Left renal pelvis (tissue), 4 donors: ENCODE measurements at regions not wholly inside any gene's neighbourhood (a gene's known extent, or its start where the extent isn't known, plus 50 kb on each side); places are given as distances from the start of the nearest gene placed in this dataset.
"Not testable (repeated sequence)": the region's sequence is repeated elsewhere in the genome, so short reads cannot be mapped to it uniquely, and the experiment has no call there.

Experiments
- DNase-seq, 4 donors: peaks; one replicate each; pipeline ENCODE4 v3.0.0-alpha.2; 2013; ENCODE audit warnings: low read depth in 4 of 4, low spot score in 3 of 4

DNA sequence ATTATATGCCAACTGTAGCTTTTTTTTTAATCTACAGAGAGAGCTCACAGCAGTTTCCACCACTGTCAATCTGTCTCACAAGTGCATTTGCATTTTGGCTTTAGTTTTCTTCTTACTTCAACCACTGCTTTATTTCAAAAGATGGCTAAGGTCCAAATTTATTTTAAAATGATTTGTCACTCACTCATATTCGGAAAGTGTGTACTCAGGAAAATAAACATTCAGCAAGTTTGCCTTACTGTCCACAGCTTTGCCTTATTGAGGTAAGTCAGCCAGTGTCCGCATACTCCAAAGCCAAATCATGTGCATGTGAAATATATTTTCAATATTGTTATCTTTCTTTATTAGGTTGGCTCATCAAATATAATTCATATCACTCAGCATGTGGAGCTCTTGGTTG is 240.7 kb upstream of the ARHGEF26 start:
- DNase-seq, result no peak

DNA sequence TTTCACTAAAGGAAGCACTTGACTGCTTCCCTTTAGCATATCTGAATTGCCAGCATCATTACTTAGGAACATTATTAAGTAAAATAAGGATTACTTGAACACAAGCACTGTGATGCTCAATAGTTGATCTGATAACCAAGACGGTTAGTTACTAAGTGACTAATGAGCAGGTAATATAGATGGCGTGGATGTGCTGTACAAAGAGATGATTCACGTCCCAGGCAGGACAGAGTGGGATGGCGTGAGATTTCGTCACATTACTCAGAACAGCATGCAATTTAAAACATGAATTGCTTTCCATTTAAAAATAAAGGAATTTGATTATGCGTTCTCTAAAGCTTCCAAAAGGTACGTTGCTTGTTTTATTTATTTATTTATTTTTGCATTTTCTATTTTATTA is 240.0 kb upstream of the ARHGEF26 start:
- DNase-seq, result no peak

DNA sequence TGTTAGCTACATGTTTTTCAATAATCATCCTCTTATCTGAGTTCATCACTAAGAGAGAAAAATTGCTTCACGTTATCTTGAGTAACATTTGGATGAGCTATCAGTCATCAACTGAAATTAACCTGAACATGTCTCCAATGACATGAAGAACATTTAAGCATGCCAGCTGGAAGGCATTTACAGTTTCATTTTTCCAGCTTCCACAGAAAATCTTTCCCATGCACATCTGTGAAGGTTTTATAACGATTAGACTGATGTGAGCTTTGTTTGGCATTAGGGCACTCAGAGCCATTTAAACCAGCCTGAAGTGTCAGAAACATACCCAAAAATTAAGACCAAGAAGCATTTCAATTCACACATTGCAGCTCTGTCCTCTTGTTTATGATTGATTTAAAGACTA is 235.8 kb upstream of the ARHGEF26 start:
- DNase-seq, result no peak

DNA sequence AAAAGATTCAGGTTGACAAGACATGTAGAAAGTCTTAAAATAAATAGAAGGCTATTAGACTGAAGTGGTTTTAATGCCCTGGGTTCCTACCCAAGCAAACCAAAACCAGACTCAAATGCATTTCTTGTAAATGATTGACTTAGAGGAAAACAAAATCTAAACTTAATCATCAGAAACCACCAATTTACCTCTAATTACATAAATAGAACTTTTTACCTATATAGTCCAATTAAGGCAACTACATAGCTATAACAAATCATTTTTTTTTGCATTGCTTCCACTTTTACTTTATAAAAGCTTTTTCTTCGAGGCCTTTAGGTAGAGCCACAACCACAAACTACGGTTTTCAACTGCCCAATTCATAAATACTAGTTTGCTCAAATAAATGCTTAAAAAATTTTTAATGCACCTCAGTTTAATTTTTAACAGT is 231.3 kb upstream of the ARHGEF26 start:
- DNase-seq, result no peak

DNA sequence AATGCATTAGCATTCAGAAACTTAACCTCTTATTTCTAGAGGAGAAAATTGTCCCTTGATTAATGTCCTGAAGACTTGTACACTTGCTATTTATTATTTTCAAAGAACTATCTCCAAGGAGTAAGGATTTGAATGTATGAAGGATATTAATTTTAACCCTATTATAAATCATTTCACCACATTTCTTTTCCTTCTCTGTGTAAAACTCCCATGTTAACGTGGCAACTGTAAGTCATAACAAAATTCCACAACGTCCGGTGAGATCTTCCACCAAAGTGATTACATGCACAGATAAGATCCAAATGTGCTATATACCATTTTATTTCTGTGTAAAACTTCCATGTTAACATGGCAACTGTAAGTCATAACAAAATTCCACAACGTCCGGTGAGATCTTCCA is 229.1 kb upstream of the ARHGEF26 start:
- DNase-seq, result no peak

DNA sequence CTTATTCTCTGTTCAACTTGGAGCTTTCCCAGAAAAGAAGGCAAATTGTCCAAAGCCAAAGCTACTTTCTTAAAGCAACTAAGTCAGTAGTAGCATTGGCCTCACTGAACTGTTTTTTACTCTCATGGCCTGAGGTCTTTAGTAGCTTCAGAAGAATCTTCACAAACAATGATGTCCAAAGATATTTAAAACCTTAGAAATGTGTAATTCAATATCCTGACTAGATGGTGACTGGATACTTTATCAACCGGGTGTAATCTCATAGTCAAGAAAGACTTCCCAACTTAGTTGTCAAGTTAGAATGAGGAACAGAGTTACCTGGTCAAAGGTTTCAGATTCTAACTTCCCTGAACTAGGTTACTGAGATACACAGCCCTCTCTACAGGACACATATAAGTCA is 226.3 kb upstream of the ARHGEF26 start:
- no peak for DNase-seq

DNA sequence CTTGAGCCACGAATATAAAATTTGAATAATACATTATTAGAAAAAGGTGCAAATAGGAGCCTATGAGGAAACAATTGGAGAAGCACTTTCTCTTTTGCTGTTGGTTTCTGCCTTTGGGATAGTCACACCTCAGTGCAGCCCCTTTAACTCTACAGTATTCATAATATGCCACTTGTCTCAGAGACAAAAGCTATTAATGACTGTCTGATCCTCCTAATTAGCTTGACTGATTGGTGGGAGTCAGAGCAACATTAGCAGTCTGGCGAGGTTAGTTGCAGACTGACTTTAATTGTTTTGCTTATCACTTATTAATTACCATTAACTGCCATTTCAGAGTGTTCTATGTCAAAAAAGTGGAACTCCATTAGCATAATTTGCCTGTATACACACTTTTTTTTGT is 225.0 kb upstream of the ARHGEF26 start:
- DNase-seq, result no peak

DNA sequence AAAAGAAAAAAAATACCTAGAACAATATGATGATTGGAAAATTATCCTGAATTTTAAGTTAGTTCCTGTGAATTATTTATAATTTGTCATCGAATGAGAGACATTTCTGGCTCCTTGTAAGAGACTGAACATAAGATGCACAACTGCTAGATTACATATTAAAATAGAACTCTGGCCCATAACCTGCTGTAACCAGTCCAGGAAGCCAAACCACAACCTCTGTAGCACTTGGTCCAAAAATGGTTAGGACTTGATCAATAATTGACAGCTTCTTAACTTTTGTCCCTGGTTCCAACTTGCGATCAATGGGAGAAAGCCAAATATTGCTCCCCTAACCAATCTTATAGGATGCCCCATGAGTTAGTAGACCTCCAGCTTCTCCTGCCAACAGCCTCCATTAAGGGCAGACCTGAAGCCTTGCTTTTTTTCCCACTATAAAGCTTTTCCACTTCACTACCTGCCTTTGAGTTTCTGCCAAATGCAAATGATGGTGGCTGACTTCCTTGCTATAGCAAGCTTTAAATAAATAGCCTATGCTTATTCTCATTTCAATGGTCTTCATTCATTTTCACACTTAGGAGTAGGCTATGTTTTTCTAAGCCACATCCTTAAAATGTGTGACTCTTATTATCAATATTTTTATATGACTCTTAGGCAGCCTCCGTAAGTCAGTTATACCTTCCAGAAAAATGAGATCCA is 224.0 kb upstream of the ARHGEF26 start:
- no peak for DNase-seq

DNA sequence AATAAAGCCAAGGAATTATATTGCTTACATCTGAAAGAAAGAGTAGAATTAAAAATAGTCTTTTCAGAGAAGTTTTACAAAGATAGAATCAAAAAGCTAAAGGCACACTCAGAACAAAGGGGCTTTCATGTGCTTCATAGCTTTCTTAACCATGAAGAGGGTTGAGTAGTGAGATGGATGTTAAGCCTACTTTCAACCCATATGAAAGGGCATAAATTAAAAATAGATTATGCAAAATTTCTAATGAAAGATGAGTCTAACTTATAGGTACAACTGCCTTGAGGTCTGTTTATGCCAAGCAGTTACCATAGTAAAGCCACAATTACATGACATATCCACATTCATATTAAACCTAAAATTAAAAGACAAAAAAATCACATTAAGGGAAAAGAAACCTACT is 223.3 kb upstream of the ARHGEF26 start:
- DNase-seq, result no peak

DNA sequence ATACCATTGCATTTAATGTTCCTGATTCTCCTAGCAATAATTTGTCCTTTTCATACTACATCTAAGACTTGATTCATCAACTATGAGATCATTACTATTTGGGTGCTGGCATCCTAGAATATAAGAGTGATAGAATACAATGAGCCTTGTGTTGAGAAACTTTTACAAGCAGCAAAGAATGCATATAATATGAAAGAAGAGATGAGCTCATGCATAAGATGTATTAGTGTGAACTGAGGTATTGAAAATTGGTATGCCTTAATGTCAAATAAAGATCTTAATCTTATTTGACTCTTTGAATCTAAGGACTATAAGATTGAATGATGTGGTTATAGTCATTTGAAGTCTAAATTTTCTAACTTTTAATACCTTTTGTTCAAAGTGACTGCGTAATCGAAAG is 220.0 kb upstream of the ARHGEF26 start:
- no peak for DNase-seq

DNA sequence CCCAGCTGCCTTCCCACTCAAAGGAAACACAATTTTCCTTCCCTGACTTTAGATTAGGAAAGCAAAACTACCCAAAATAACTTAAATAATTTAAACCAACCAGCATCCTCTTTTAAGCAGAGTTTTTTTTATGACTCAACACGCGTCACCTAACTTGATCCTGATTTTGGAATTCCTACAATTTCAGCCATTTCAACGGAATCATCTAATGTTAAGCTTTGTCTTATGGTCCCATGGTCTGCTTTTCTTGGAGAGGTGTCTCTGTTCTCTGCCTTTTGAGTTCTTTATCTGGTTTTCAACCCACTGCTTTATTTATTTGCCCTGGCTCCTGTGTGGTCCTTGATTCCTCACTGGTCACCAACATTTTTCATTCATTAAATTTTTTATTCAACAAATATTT is 219.2 kb upstream of the ARHGEF26 start:
- DNase-seq, result no peak

DNA sequence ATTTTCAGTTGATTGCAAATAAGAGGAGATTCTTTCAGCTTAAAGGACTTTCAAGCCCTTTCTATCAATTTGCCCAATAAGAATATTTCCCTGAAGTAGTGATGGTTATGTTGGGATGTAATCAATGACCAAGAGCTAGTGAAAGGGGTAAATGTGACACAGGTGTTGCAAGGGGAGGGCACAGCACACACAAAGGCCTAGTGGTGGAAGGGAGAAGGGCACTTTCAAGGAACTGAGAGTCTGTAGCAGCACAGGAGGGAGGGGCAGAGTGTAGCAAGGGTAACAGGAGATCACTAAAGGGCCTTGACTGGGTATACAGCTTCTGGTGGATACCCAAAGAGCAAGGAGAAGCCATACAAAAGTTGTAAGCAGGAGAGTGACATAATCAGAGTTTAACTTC is 217.8 kb upstream of the ARHGEF26 start:
- no peak for DNase-seq

DNA sequence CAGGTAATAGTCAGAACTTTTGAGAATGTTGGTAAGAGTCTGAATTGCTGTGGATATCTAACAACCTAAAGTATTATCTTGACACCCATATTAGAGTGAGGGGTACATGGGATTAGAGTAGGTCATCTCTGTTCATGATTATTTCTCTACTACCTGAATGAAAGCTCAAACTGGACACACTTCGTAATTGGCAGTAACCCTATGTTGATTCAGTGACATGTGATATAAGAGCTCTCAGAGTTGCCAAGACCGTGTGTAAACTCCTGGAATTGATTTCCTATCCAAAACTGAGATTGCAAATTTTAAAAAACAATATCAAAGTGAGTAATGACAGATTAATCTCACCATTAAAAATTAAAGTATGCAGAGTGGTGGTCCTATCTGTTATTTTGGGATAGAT is 214.8 kb upstream of the ARHGEF26 start:
- DNase-seq, result no peak

DNA sequence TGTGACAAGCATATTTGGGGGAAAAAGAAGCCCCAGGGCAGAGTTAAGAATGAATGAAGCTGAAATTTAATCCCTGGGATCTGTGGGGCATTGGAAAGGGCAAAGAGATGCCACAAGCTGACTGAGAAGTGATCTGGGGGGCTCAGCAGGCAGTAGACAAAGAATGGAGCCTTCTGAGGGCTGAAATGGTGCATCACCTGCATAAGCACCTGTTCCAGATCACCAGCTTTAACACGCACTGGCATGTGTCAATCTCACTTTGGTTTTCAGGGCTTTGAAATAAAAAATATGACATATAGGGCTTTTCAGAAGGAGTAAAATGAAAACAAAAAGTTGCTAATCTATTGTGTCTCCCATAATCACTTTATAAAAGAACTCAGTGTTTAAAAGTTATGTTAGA is 210.8 kb upstream of the ARHGEF26 start:
- no peak for DNase-seq

DNA sequence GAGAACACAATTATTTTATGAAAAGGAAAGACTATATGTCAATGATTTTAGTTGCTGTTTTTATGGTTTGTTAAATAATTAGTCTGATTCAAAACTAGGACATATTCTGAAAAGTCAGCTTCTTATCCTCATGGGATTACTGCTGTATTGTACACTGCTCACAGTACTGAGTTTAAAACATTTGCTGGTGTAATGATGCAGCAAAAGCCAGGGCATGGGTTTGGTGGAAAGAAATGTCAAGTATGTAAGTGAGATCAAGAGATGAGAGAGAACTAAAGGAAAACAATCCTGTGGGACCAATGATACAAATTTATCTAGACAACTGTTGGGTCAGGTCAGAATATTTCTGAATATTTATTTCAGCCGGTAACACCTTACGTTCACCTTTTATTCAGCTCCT is 210.1 kb upstream of the ARHGEF26 start:
- no peak for DNase-seq

DNA sequence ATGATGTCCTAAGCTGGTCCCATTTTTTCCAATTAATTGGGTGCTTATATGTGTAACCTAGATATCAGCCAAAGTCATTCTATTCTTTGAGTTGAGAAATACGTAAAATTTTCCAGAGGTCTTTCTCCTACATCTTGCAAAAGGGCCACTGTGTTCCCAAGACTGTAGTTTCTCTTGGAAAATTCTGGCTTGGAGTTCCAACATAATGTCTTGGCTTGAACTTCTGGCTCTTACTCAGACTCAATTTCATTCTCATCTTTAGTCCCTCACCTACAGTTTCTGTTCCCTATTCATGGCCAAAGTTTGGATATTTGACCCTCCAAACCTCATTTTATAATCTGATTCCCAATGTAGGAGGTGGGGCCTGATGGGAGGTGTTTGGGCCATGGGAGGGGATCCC is 201.4 kb upstream of the ARHGEF26 start:
- DNase-seq, result no peak

DNA sequence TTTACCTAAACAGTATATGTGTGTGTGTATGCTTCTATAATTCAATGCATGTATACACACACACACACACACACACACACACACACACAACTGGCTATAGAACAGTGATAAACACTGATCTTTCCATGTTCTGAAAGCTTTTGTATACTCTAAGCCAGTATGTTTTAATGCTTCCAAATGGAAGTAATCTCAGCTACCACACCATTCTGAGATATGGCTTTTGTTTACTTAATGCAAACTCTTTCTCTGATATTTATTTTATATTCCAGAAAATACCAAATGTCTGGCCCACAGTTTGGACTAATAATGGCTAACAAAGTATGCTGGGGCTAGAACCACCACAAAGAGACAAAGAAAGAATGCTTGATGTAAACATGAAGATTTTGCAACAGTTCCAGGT is 199.4 kb upstream of the ARHGEF26 start:
- no peak for DNase-seq

DNA sequence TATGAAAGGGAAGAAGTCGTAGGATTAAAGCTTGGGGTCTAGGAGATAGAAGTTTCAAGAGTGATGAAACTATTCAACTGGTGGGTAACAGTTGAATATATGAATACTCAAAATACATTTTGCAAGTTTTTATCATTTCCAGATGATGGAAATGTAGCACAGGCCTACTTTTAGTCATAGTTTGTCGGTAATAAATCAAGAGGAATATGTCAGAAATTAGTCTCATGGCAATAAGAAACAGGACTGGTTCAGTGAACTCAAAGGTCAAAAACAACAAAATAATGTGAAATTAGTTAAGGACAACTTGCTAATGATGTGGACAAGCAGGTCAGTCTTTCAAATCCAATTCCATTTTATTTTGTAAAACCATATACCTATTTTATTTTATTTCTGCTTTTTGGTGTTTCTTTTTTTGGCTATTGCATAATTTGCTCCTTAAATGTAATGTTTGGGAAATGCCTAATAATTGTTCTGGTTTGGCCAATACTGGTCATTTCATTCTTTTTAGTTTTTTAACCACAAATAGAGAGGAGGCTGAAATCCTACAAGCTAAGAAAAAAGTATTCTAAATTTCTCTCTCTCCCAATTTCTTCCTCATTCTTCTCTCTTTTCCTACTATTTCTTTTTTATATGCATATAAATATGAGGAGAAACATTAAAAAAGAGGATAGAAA is 195.2 kb upstream of the ARHGEF26 start:
- DNase-seq, result no peak

DNA sequence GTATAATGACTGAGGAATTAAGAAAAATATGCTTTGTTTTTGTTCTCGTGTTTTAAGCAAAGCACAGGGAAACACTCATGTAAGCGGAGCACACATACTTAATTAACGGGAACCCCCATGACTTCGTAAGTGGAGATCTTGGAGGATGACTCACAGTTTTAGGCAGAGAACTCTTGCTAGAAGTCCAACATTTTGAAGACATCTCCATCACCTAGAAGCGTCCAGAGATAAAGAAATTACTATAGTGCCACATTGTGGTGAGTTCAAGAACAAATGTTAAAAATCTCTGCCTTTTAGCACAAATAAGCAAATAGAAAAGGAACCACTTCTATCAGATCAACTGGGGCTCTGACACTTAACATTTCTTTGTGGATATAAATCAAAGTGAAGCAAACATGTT is 194.1 kb upstream of the ARHGEF26 start:
- peak in 1 of 4 donors; percentile 6 for DNase-seq

DNA sequence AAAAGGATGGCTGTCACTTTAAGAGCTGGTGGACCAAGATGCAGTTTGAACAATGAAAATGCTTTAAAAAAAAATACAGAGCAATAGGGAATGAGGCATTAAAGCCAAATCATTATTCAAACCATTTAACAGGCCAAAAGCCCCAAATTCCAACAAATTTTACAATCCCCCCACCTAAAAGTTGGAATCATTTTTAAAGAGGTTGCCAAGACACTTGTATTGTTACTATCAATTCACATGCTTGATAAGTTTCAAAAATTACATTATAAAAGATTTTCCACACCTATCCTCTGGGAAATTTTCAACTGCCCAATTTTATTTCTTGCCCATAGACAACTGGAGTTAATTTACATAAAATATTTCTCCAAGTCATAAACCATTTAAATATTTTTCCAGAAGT is 192.3 kb upstream of the ARHGEF26 start:
- DNase-seq, result no peak

DNA sequence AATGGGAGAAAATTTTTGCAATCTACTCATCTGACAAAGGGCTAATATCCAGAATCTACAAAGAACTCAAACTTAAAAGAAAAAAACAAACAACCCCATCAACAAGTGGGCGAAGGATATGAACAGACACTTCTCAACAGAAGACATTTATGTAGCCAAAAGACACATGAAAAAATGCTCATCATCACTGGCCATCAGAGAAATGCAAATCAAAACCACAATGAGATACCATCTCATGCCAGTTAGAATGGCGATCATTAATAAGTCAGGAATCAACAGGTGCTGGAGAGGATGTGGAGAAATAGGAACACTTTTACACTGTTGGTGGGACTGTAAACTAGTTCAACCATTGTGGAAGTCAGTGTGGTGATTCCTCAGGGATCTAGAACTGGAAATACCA is 187.7 kb upstream of the ARHGEF26 start:
- DNase-seq, result not testable (repeated sequence)

DNA sequence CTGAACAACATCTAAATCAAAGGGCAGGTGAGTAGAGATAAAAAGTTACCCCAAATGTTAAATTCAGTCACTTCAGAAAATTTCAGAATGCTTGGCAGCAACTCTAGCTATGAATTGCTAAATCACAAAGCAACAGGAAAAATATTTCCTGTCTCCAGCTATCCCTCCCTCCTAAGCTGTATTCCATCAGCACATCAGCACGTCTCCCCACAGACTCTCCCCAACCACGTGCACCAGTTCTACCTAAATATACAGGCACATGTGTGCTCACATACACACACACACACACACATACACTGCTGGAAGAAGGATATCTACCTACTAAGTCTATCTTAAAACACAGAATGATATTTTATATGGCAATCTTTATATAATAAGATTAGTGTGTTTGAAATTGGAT is 177.1 kb upstream of the ARHGEF26 start:
- DNase-seq, result no peak

DNA sequence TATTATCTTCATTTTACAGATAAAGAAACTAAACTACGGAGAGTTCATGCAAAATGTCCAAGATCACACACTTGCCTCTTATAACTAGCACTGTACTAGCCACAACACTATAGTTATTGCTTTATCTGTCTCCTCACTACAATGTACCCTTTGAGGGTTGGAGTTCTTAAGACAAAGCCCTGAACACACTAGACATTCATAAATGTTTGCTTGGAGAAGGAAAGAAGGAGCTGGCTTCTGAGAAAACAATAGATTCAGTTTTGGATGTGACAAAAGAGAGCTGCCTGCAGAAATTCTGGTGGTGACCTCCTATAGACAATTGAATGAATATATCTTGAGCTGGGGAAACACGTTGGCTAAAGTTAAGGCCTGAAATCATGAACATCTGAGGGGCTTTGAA is 169.9 kb upstream of the ARHGEF26 start:
- DNase-seq, result no peak
